ENCODE measurements at regions not wholly inside any gene's neighbourhood (a gene's known extent, or its start where the extent isn't known, plus 50 kb on each side); places are given as distances from the start of the nearest gene placed in this dataset.

DNA sequence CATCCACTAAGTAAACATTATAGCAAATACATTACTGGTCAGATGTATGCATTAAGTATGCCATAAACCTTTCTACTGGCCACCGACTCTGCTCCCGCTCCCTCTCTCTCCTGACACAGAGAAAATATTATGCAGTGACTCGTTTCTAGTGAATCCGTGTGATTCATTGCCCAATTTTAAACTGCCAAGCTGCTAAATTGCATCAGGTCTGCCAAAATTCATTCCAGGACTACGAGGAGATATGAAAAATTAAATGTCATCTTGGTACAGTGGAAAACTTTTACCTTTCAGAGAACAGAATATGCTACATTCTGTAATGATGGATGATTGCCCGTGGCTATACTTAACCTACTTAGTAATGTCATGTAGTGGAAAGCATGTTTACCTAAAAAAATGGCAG is 368.8 kb upstream of the TSHZ3 start:
- DNase-seq = no peak

DNA sequence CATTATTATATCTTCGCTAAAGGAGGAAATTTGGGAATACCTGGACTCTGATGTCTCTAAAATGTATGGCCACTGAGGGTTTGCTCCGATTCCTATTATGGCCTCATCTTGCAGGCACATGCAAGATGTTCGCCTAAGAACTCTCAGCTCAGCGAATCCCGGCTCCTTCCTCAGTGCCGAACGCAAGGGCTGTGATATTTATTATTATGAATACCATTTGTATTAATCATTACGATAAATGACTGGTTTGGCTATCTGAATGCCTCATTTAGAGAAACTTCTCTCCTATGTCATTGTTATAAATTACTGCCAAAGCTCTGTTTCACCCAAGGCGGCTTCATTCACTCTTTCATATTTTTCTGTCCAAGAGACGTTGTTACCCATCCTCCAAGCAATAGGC is 369.7 kb upstream of the TSHZ3 start:
- DNase-seq = no peak

DNA sequence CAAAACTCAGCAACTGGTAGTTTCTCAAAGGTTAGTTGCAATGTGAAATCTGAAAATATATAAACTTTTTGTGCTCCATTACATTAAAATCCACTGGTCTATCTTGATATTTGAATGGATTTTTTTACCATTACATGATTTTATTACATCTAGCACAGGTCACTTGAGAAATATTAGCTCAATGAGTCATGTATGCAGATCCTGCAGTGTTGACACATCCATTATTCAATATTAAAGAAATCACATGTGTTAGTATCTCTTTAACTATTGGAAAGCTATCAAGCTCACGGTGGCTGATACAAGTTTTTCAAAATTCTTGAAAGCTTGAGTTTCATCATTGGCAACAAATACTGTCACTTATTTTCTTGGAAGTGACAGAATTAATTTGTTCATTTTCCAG is 373.9 kb upstream of the TSHZ3 start:
- DNase-seq = no peak

DNA sequence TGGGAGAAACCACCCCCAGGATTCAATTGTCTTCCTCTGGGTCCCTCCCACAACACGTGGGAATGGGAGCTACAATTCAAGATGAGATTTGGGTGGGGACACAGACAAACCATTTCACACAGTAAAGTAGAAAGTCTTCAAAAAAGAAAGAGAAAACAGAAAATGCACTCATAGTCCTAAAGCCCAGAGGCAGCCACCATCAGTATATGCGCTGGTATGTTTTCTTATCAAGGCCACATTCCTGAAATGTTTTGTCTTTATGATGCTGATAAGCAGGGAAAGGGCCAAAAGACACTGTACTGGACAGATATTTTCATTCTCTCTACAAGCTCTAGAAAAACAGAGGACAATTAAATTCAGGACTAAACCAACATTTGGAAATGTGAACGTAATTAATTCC is 375.8 kb upstream of the TSHZ3 start:
- DNase-seq = no peak

DNA sequence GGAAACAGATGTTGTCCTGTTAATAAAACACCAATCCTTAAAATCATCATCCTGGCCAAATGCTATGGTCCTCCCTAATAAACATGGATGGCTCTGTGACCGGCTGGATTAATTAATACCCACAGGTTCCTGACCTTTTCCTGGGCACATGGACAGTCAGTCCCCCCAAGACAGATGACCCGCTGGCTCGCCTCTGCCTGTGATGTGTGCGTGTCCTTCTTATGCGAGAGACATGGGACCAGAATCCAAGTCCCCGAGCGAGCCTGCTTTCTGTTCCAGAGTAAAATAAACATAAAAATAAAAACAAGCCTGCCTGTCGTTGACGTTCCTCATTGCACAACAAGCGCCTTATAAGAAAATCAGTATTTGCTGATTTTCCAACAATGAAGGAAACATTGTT is 378.3 kb upstream of the TSHZ3 start:
- DNase-seq = no peak

DNA sequence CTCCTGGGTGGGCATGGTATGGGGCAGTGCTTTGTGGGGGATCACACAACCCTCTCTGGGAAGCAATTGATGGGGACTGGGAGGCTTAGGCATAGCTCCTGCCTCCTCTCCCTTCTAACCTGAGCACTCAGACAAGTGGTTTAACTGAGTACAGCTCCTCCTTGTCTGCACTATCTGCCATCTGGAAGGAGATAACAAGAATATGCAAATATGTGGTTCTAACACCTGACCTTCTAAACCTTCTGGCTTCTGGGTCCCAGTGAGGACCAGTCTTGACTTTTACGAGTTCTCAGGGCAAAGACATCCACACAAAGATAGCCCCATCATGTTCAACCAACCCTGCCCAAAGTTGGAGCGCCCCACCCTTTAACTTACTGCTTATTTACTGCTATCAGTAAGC is 381.0 kb upstream of the TSHZ3 start:
- no peak for DNase-seq

DNA sequence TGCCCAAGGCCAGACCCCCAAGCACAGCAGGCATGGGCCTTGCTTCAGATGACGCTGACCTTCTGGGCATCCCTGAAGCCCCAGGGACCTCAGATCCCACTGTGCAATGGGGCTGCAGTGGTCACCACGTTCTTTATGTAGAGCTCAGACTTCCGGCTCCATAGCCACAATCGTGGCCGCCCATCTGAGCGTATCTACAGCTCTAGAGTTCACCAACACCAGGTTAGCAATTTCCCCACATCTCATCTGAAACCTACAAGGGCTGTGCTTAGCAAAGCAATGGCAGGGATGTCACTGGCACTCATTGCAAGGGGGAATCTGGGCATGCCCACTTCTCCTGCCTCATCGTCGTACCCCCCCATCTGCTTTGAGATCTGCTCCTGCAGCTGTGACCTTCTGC is 384.4 kb upstream of the TSHZ3 start:
- no peak for DNase-seq

DNA sequence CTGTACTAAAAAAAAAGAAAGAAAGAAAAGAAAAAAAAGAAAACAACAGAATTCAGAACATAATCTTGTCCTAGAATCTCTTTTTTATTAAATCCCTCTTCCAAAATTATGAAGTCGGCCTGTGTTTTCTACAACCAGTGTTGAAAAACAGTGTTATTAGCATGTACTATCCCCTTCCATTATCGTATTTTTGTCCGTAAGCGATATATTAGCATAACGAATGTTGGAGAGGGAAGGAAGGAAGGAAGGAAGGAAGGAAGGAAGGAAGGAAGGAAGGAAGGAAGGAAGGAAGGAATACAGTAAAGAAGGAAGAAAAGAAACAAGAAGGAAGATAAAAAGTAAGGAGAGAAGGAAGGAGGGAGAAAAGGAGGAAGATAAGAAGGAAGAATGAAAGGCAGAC is 393.0 kb upstream of the TSHZ3 start:
- no peak for DNase-seq

DNA sequence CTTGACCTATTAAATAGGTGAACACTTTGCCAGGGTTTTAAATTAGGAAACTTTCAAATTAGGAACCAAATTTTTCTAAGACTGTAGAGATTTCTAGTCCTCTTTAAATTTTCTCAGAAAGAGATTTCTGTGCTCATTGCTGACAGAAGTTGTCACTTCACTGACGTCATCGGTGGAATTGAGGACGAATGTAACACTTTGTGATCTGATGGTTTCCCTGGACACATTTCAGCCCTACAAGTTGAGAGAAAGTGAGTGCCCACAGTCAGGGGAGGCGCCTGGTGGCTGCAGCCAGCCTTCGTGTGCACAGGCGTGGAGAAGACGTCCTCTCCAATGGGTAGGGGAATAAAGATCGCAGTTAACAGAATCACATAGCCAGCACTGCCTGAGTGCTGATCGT is 396.5 kb upstream of the TSHZ3 start:
- DNase-seq = no peak

DNA sequence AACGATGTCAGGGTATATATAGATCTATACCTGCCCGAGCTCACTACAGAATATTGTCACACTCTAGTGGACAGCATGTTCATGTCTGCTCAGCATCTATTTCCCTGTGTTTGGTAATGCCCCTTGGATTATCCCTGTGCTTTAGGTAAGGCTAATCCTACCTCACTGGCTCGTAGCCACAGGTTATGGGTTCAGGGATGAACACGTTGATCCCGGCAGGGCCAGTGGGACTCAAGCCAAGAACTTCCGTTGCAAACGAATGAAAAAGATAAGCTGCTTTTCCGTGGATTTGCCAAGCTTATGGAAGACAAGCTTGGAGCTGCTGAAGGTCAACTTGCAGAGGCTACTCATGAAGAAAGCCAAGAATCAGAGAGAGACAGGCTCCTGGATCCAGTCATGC is 400.0 kb upstream of the TSHZ3 start:
- DNase-seq = no peak

DNA sequence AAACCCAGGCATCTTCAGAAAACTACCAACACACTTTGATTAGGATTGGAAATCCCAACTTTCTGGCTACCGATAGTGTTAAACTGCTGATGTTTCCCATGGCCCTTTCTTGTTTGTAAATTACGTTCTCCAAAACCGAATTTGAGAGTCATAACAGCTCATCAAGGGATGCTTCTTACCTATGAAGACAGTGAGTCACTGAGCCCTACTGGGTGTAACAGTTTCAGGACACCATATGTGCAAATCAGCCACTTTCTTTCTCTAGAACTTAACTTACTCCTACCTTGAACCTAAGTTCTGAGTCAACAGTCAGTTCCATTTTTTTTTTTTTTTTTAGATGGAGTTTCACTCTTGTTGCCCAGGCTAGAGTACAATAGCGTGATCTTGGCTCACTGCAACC is 410.1 kb upstream of the TSHZ3 start:
- DNase-seq = no peak

DNA sequence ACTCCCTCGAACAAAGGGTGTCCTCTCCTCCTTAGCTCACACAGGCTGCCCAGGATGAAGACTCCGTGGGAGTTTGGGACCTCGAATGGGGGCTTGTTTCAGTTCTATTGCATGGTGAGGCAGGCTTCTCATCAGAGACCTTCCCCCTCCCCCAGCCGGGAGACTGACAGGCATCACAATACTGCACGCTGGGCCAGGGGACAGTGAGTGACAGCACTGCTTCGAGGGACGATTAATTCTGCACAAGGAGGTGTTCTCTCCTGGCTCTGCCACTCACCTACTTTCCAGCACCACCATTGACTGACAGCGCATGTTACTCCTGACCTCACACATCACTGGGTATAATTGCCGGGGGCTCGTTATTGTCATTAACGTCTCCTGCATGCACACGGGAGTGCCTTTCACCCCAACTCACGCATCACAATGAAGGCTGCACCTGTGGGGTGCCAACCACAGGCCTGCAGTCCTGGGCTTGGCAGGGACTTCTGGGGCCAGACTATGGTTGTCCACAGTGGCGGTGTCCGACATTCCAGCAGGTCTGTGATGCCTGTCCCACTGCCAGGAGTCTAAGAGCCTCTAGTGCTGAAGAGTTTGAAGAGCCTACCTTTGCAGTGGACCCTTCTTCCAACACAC is 412.2 kb upstream of the TSHZ3 start:
- DNase-seq = no peak

DNA sequence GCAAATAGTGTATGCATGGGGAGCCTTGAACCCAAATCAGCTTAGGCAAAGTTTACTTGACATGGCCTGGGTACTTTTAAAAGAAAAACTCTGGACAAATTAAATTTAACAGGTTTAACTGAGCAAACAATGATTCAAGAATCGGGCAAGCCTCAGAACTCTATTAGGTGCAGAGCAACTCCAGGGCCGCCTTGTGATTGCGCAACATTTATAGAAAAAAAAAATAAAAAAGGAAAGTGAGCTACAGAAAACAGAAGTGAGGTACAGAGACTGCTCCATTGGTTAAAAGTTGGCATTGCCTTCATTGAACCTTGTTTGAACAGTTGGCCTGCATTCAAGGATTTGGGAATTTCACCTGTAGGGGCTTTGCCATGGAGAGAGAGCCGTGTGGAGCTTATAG is 421.0 kb upstream of the TSHZ3 start:
- no peak for DNase-seq

DNA sequence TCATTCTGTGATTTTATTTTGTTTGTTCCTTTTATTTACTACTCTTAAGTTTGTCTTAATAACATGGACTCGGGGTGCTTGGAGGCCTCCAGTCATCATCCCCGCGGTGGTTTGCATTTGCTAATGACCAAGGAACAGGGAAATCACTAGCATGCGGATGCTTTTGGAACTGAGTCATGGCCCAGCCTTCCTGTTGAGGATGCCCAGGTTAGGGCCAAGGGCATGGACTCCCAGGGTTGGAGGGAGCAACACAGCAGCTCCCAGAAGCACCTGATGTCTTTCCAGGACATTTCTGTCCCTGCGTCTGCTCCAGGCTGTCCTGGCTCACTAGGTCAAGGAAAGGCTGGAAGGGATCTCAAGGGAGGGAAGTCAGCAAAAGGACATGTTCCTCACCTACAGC is 423.7 kb upstream of the TSHZ3 start:
- DNase-seq = no peak

DNA sequence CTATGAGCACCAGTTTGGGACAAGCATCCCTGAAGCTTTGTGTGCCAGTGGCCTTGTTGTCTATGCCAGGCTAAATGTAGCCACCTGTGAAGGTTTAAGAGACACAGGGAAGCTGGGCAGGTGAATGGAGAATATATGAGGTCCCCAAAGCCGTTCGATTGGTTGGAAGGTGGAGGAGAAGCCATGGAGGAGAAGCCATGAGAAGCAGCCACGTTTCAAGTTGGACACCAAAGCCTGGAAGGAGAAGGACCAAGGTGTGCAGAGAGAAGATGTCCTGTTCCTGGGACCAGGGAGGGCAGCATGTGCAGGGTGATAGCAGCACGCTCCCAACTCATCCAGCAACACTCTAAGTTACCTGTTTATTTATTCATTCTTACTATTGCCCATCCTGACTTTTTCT is 432.3 kb upstream of the TSHZ3 start:
- DNase-seq = no peak

DNA sequence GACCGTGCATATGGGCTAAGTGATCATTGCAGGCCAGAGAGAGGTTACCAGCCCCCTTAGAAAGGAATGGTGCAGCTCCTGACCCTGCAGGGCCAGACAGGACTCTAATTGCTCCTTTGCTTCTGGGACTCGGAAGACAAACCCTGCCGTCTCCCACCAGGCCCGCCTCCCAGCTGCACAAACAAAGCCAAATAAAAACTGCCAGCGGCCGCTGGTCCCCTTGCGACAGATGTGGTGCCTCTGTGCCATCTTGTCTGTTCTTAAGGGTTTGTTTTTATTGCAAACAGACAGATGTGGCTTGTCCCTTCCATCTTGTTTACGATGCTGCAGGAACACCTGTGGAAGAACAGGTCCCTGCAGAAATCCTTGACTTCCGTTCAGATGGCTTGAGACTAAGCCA is 434.4 kb upstream of the TSHZ3 start:
- no peak for DNase-seq

DNA sequence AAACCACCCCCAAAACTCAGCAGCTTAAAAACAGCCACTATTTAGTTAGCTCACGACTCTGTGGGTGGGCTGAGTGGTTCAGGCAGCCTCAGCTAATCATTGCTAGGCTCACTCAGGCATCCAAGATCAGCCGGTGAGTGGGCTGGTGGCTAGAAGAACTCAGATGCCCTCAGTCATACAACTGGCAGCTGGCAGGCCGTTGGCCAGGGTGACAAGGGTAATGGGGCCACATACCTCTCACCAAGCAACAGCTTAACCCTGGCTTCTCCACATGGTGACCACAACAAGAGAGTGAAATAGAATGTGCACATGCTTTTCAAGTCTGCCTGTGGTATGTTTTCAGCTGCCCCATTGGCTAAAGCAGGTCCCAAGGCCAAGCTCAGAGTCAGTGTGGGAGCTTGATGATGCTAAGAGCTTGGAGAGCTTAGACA is 435.4 kb upstream of the TSHZ3 start:
- DNase-seq = no peak

DNA sequence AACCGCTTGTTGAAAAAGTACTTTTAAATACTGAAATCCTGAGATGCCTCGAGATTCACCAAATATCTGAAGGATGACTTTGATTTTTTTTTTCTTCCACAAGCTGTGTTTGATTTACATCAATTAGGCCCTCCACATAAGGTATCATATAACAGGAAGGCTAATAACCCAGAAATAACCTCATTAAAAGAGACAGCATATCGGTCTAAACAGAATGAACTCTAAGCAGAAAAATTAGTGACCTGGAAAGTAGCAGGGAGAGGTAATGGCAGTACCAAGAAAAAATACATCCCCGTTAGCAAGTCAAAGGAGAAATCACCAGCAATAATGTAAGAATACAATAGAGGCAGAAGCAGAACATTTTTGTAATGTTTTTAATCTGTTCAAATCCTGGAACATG is 452.4 kb upstream of the TSHZ3 start:
- DNase-seq = no peak

DNA sequence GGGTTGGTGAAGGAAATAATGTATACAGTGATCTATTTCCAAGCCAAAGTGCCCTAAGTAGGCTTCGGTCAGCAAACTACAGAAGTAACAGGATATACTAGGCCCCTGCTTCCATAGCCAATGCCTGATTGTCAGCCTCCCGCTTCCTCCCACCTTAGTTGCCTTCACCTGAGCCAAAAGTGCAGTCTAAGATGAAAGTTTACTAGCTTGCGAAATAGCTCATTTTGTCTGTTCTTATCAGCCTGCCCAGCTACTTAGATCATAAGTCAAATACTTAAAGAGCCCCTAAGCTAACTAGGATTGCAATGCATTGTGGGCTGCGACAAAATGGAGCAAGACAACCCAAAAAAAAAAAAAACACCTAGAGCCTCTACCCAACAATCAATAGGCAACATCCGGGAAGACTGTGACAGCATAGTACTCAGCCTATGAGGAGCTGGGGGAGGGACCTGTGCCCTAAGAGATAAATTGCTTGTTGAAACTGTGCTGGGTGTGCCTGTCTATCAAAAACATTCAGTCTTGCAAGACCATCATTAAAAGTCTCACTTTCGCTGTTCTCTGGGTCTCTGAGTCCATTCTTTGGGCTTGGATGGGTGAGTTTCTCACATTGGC is 454.7 kb upstream of the TSHZ3 start:
- DNase-seq = no peak

DNA sequence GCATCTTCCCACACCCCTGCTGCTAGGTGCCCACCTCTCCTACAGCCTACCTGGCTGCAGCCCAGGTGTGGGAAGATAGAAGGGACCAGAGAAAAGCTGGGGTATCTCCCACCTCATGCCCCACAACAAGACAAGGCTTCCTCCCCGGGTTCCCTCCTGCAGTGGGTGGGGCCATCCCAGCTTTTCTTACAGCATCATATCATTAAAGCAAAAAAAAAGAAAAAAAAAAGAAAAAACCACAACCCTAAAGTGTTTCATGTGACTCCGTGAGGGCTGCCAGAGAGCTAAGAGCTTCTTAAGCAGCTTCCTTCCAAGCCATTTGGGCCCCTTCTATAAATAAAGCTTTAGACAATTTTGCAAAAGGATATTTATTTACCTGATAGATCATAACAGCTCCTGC is 455.4 kb upstream of the TSHZ3 start:
- DNase-seq = no peak

DNA sequence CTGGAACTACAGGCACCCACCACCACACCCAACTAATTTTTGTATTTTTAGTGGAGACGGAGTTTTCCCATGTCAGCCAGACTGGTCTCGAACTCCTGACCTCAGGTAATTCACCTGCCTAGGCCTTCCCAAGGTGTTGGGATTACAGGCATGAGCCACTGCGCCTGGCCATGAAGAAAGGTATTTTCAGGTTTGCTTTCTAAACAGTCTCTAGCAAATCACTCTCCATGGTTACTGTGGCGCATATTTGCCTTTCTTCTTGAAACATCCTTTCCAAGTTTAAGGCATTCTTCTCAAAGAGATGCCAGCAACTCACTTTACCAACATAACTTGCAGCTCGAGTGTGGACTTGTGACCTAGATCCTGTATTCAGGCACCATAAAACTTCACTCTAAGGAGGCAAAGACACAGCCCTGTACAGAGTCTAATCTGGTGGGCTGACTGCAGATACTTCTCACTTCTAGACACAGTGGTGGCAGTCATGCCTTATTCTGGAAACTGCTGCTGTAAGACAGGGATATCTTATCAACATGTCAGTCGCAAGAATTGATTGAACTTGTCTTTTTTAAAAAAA is 461.4 kb upstream of the TSHZ3 start:
- DNase-seq = no peak

DNA sequence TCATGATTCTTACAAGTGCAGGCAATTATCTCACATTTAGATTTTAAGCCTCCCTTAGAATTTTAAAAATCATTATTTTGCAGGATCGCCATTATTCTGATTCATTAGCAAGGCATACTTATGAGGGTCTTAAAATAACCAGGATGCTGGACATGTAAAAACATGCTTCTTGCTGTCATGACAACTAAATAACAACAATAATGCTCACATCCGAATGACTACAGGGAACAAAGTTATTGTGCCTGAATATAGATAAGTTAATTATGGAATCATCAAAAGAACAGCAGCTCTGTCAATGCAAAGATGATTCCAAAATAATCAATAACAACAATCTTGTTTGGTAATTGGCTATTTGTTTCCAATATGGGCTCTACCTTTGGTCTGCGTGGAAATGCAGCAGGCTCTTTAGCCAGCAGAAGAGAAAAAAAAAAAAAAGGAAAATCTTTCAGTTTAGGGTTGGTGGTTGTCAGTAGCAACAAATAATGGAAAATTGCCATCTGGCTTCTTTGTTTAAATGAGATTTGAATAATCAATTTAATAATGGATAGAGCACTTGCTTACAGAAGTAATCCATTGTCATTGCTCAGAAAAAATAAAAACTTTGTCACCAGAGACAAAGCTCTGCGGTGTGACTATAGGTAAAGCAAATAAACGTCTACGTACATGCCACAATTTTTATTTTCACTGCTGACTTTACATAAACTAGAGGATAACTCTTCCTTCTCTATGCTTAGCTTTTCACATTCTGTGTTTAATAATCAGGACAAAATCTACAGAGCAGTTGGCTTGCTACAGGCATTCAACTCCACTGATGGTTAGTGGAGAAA is 468.9 kb upstream of the TSHZ3 start:
- DNase-seq = no peak

DNA sequence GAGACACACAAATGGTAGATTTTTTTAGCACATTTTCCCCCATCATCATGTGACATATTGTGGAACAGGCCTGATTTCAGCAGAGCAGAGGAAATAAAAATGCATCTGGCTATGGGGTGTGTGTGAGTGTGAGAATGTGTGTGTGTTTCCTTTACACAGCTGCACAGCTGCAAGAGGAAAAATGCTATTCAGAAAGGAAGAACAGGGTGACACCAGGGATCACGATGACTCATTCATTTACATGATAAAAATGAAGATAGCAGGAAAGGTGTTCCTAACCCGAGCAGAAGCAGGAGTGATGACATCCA is 469.5 kb upstream of the TSHZ3 start:
- DNase-seq = no peak

DNA sequence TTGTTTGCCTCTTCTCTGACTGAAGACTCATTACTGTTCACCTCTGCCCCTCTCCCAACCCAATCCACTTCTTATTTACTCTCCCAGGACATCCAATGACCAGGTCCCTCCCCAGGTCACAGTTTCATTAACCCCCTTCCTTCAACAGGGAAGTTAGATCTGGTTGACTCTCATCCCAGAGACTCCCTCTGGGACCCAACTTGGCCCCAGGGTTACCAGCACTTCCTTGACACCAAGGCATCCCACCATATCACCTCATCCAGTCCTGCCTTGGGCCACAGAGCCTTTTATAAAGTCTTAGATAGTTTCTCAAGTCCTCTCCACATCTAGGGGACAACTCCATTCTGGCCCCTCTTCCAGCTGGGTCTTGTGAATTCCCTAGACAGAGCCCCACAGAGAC is 470.6 kb upstream of the TSHZ3 start:
- DNase-seq = no peak
